ENCODE measurements at regions not wholly inside any gene's neighbourhood (a gene's known extent, or its start where the extent isn't known, plus 50 kb on each side); places are given as distances from the start of the nearest gene placed in this dataset.

DNA sequence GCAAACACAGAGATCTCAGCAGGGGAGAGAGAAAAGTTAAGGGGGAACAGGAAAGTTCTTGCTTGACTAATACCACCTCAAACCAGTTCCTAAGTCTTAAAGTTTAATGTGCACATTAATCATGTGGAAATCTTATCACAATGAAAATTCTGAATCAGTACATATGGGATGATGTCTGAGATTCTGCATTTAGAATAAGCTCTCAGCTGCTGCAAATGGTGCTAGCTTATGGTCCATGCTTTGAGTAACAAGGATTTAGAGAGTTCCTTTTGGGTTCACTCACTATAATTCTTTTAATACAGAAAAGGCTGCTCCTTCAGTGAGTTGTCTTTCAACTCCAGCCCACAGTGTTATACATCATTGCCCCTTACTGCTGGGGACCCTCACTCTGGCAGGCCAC lies 99.5 kb upstream of the THRB start (continued):
- TF ChIP-seq ZNF79 (CRISPR knock-in tag; IDR thresholded peaks at IDR 0.05; ENCODE audit: low read depth) (no peak), SMAD2 (IDR thresholded peaks at IDR 0.05; ENCODE audit: low read depth, low read length) (no peak)

- Histone ChIP-seq H3K4me1 (replicated peaks in 1 of 2; ENCODE audit: control insufficient read depth in 2 of 2, insufficient read depth in 2 of 2, low read length in 2 of 2) (no peaks in the 10 kb centered on the region; a peak in 1 of 5 replicates), H3K9me1 (ENCODE audit: control insufficient read depth, insufficient read depth, low read length) (no peaks in the 10 kb centered on the region), H3K4me3 (no peak overlapping the region), H3K27ac (ENCODE audit: extremely low read depth, low read depth, low read length) (no peak overlapping the region), H3K4me2 (ENCODE audit: insufficient read depth, low read length) (no peak overlapping the region), H4K20me1 (replicated peaks; ENCODE audit: control insufficient read depth, insufficient read depth, low read length) (no peaks in the 10 kb centered on the region), H3K9me3 (replicated peaks; ENCODE audit: control insufficient read depth, insufficient read depth, low read depth, low read length) (no peaks in the 10 kb centered on the region), H3K79me2 (ENCODE audit: control insufficient read depth, insufficient read depth, low read length) (no peaks in the 10 kb centered on the region), H3K27me3 (ENCODE audit: control insufficient read depth in 2 of 2, insufficient read depth in 2 of 2, low read length in 2 of 2) (no peaks in the 10 kb centered on the region), H2AFZ (ENCODE audit: low read depth, low read length) (no peak overlapping the region), H3K36me3 (ENCODE audit: control insufficient read depth, insufficient read depth, low read length) (no peaks in the 10 kb centered on the region), H3K9ac (ENCODE audit: insufficient read depth in 1 of 2, low read depth in 2 of 2, low read length in 2 of 2) (no peak overlapping the region)
- no peak for DNase-seq (ENCODE audit: extremely low read depth in 1 of 4, low spot score in 3 of 4)
- intact Hi-C loops (cut with micrococcal nuclease) (no loop called here), in situ Hi-C loops (cut with MboI) (no loop called here)
- POLR2A ChIA-PET: interaction anchor here (1.3 kb wide), 1 partner anchor 19 kb away, joined by 4 read pairs; no protein-coding TSS in a partner anchor
- FAIRE-seq: no peak
- CTCF ChIA-PET (ENCODE audit: low intra/inter-chr PET ratio): no interaction called here
- TF ChIP-seq ZNF174 (CRISPR knock-in tag; IDR thresholded peaks at IDR 0.05) (no peak), DACH1 (IDR thresholded peaks at IDR 0.05; ENCODE audit: partially characterized antibody) (no peak), RUNX1 (IDR thresholded peaks at IDR 0.05; ENCODE audit: low read depth) (no peak), MIER1 (IDR thresholded peaks at IDR 0.05; ENCODE audit: low read depth) (no peak), GTF2F1 (IDR thresholded peaks at IDR 0.05; ENCODE audit: low read depth, low read length) (no peak), ARID3B (CRISPR knock-in tag; IDR thresholded peaks at IDR 0.05; ENCODE audit: borderline replicate concordance) (no peak), ZNF133 (CRISPR knock-in tag; IDR thresholded peaks at IDR 0.05) (no peak), SETDB1 (IDR thresholded peaks at IDR 0.05; ENCODE audit: low read length) (no peak)
- TF ChIP-seq, protein P1, sequence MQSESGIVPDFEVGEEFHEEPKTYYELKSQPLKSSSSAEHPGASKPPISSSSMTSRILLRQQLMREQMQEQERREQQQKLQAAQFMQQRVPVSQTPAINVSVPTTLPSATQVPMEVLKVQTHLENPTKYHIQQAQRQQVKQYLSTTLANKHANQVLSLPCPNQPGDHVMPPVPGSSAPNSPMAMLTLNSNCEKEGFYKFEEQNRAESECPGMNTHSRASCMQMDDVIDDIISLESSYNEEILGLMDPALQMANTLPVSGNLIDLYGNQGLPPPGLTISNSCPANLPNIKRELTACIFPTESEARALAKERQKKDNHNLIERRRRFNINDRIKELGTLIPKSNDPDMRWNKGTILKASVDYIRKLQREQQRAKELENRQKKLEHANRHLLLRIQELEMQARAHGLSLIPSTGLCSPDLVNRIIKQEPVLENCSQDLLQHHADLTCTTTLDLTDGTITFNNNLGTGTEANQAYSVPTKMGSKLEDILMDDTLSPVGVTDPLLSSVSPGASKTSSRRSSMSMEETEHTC (IDR thresholded peaks at IDR 0.05): no peak
- no peak for ATAC-seq
- BruUV-seq (replicated peaks): no TSS peak
- 6% methylated on average over 2 of the region's 2 CpGs for WGBS (ENCODE audit: insufficient coverage, low coverage, missing lambda C conversion rate)
These were observed 101.1 kb upstream of the THRB start for GRCh38 chr3:24595796-24596195.

Data from K562 (cell line).